NOMO-1 treated with dmso at 0.1 percent for 144 hours (cell line): ENCODE measurements at regions not wholly inside any gene's neighbourhood (a gene's known extent, or its start where the extent isn't known, plus 50 kb on each side); places are given as distances from the start of the nearest gene placed in this dataset.

Experiments used
- DNase-seq: peaks from one replicate; lab custom pipeline; 2025; ENCODE audit not compliant: unreplicated experiment; lab: John Stamatoyannopoulos, UW

DNA sequence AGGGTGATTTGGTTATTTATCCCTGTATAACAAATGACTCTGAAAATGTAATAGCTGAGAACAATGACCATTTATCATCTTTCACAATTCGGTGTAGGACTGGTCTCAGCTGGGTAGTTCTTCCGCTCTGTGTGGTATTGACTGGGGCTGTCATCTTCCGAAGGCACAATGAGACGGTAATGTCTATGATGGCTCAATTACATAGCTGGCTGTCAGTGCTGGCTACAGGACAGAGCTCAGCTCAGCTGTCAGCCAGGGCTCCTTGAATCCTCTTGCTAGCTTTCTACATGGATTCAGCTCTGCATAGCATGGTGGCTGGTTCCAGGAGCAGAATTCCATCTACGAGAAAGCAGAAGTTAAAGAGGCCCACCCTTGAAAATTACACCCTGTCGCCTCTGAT lies 483.8 kb downstream of the TDRD15 start:
- DNase-seq: no peak

DNA sequence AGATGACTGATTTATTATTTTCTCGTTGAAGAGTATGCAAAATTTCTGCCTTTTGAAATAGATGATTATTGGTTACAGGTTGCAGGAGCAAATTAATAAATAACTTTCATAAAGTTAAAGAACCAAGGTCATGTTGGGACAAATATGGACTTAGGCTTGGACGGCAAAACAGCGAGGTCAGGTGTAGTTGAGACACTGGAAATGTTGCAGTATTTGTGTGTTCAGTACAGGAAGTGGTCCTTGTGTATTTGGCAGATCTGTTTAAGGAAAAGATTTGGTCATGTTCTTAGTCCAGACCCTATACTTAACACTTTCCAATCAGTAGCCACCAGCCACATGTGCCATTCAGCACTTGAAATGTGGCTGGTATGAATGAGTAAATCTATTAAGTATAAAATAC lies 486.5 kb downstream of the TDRD15 start:
- DNase-seq: no peak

GRCh38 chr2:21617885-21618434 lies 494.2 kb downstream of the TDRD15 start:
- DNase-seq: no peak

DNA sequence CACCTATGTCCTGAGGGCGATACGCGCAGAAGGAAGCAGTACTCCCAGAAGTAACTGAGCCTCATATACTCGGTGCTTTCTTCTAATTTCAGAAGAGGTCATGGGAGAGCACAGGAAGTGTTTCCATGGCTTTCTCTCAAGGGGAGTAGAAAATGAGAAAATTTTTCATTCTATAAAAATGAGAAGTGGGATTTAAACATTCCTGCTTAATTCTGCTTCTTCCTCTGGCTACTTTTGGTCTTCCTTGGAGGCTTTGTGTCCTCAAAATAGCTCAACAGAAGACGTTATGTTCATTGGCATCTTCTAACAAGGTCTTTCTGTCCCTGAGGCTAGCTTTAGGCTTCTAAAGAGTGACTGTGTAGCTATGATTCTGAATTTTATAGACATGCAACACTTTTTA lies 497.0 kb downstream of the TDRD15 start:
- DNase-seq: no peak

DNA sequence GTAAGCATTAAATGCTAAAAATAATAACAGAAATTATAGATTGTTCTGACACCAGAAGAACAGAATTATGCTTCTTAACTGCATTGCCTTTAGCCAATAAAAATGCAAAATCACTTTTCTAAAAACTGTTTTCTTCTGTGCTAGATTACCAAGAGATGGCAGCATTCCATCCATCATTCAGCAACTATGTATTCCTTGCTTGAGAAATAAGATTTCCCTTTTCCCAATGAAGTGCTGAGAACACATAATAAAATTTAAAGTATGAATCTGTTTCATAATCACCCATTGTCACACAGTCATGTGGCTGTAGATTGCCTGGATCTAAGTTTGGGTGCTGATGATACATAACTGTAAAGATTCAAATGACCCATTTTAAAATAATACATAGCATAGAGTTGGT lies 504.2 kb downstream of the TDRD15 start:
- no peak for DNase-seq

GRCh38 chr2:21633015-21633414 lies 509.2 kb downstream of the TDRD15 start:
- DNase-seq: no peak

GRCh38 chr2:21633466-21633865 lies 509.7 kb downstream of the TDRD15 start:
- DNase-seq: no peak

DNA sequence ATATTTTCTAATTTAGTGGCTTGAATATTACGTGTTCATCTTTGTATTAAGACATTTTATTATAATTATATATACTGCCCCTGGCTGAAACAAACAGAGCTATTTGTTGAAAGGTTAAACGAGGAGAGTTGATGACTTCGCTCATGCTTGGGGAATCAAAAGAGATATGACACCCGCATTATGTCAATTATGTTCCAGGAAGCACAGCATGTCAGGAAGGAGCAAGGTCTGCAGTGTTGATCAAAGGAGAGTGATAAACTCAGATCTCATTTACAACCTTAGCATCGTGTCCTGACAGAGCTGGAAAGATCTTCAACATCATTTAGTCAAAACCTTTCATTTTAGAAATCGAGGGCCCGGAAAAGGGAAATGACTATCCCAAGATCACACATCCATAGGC lies 510.1 kb downstream of the TDRD15 start:
- no peak for DNase-seq

DNA sequence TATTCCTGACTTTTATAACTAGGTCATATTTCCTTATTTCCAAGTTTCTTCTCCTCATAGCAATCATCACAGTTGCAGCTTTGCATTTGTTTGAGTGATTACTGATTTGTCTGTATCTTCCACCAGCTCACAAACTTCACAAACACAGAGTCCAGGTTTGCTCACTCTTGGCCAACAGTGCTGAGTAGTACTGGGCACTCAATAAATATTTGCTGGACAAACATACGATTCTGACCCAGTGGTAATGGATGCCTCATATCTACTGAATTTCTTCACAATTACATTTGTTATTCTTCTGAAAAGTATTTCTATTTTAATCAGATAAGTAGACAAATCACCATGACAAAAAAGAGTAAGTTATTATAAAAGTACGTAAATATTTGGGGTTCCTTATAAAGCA lies 516.3 kb downstream of the TDRD15 start:
- DNase-seq: no peak

- no peak for DNase-seq
These were observed 518.9 kb downstream of the TDRD15 start for GRCh38 chr2:21642647-21643046.

DNA sequence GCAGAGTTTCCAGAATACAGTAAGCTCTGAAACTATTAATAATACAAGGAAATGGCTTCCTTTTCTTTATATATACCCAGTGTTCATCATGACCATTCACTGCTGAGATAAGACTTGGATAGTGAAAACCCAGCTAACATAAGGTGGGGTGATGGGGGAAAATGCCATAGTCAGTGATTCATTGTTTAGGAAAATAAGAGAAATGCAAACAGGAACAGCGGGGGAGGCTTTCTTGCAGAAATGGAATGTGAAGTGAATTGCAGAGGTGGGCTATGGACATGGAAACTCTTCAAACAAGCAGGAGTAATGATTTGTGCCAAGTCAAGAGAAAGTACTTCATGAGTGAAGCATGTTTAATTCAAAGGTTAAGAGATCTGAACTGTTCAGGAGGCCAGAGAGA lies 519.4 kb downstream of the TDRD15 start:
- DNase-seq: no peak

- no peak for DNase-seq
These were observed 520.5 kb downstream of the TDRD15 start for GRCh38 chr2:21644266-21644665.

- DNase-seq: no peak
These were observed 522.6 kb downstream of the TDRD15 start for GRCh38 chr2:21646345-21646744.

- DNase-seq: no peak
These were observed 526.8 kb downstream of the TDRD15 start for GRCh38 chr2:21650569-21650968.

DNA sequence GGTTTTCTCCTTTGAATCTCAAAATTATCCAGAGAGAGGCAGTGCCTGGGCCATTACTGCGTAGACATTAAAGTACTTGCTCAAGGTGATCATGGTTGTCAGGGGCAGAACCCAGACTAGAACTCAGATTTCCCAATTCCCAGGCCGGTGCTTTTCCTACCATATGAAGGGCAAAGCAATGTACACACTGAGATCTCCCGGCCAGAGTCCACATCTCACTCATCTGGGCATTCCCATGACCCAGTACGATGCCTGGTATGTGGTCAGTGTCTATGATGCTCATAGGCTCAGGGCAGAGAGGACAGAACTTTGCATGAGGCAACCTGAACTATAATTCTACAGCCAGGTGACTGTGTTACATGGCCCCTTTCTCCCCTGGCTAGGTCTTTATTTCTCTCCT lies 531.4 kb downstream of the TDRD15 start:
- DNase-seq: no peak

DNA sequence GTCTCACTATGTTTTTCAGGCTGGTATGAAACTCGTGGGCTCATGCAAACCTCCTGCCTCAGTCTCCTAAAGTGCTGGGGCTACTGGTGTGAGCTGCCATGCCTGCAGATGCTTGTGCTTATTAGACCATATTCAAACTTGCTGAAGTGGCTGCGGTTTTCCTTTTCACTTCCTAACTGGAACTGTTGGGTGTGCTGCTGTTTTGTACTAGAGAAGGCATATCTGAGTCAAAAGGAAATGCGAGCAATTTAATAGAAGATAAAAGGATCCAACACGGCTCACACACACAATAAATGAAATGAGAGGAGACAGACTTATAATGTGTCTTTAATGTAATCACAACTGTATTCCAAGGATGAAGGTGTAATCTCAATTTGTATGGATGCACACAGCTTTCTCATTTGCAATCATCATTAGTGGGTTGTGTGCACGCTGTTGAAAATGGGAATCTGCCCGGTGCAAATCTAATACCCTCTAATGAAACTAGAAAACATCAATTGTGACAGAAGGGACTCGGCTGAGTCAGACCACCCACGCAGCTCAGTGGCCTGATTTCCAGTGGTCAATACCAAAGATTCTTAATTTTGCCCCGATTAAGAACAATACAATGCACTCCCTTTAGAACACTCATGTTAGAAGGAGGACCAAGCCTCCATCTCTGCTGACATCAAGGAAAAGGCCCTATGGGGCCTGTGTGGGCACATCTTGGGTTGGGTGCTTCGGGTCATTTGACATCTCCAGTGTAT lies 532.7 kb downstream of the TDRD15 start:
- no peak for DNase-seq

GRCh38 chr2:21657445-21657844 lies 533.7 kb downstream of the TDRD15 start:
- peak; percentile 6 for DNase-seq

GRCh38 chr2:21658269-21658668 lies 534.5 kb downstream of the TDRD15 start:
- no peak for DNase-seq

DNA sequence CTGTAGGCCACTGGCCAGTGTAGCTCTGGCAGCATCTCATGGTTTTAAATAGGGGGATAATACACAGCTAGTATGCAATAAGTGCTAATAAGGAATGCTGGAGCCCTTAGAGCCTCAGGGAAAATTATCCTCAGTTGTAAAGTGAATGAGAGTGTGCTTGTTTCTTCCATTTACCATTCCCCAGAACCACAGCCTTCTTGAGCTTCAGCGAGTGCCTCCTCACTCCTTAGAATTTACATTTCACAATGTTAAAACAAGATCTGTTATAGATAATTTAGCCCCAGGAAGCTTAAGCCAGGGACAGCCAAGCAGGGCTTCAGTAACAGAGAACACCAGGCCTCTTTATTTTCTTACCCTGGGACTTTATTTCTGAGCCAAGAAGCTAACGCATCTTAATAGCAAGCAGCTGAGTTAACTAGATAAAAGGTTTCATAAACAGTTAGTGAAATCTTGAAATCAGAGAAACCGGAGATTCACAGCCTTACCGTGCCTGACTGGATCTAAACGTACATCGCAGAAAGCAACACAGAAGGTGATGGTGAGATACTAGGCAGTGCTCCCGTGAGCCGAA lies 535.2 kb downstream of the TDRD15 start:
- no peak for DNase-seq

DNA sequence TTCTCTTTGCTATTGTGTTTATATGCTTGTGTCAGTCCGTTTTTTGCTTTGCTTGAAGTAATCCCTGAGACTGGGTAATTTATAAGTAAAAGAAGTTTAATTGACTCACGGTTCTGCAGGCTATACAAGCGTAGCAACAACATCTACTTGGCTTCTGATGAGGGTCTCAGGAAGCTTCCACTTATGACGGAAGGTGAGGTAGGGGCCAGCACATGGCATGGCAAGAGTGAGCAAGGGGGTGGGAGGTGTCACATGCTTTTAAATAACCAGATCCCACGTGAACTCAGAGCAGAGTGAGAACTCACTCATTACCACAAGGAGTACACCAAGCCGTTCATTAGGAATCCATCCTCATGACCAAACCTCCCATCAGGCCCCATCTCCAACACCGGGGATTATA lies 540.3 kb downstream of the TDRD15 start:
- DNase-seq: no peak

GRCh38 chr2:21667638-21668037 lies 543.9 kb downstream of the TDRD15 start:
- DNase-seq: no peak

GRCh38 chr2:21668078-21668710 lies 544.4 kb downstream of the TDRD15 start:
- DNase-seq: no peak
